ENCODE measurements at regions not wholly inside any gene's neighbourhood (a gene's known extent, or its start where the extent isn't known, plus 50 kb on each side); places are given as distances from the start of the nearest gene placed in this dataset.
"Not testable (repeated sequence)": the region's sequence is repeated elsewhere in the genome, so short reads cannot be mapped to it uniquely, and the experiment has no call there.

GRCh38 chr2:72021371-72021770 lies 126.3 kb downstream of the CYP26B1 start:
- TF ChIP-seq POLR2AphosphoS5 (IDR thresholded peaks at IDR 0.05; ENCODE audit: low read depth, low read length); CTCF (IDR thresholded peaks at IDR 0.05); SIN3A (IDR thresholded peaks at IDR 0.05; ENCODE audit: borderline replicate concordance, insufficient read depth, low read depth, low read length): not testable (repeated sequence)
